SU-DHL-6 (cell line): ENCODE measurements at regions not wholly inside any gene's neighbourhood (a gene's known extent, or its start where the extent isn't known, plus 50 kb on each side); places are given as distances from the start of the nearest gene placed in this dataset.

Experiments used
- H2AFZ ChIP-seq: fragments of 200-600 bp; sonication (generic); 2 replicates; pipeline ENCODE4 v1.6.1; 2014; ENCODE audit warnings: low read depth, mild to moderate bottlenecking, moderate library complexity, mixed read lengths, antibody characterized with exemption, low read length; ENCODE audit not compliant: severe bottlenecking
- H3F3A ChIP-seq: fragments of 200-600 bp; shearing (Covaris generic); 2 replicates; pipeline ENCODE4 v1.6.0; 2016; ENCODE audit warnings: antibody characterized with exemption, mild to moderate bottlenecking; ENCODE audit not compliant: insufficient read depth
- H3K27ac ChIP-seq: fragments of 200-600 bp; sonication (generic); 2 replicates; pipeline ENCODE4 v1.5.1; 2016; ENCODE audit warnings: low read depth, mild to moderate bottlenecking, low read length, moderate library complexity, mixed read lengths
- H3K27me3 ChIP-seq: fragments of 200-600 bp; sonication (generic), shearing (Covaris generic); 2 replicates; pipeline ENCODE4 v1.6.0; 2014; ENCODE audit warnings: mild to moderate bottlenecking, low read length
- H3K36me3 ChIP-seq: fragments of 200-600 bp; sonication (generic); 2 replicates; pipeline ENCODE4 v1.6.1; 2014; ENCODE audit warnings: mild to moderate bottlenecking, low read length, mixed read lengths
- H3K4me2 ChIP-seq: fragments of 300-600, 200-600 bp; shearing (Covaris generic), sonication (generic); 2 replicates; pipeline ENCODE4 v1.6.0; 2014; ENCODE audit warnings: low read length, low read depth, mild to moderate bottlenecking; ENCODE audit not compliant: poor library complexity, severe bottlenecking
- H3K4me3 ChIP-seq: fragments of 200-600 bp; sonication (generic); 2 replicates; pipeline ENCODE4 v1.5.1; 2014; ENCODE audit warnings: antibody characterized with exemption, low read length, mild to moderate bottlenecking, mixed read lengths; ENCODE audit not compliant: insufficient read depth, poor library complexity, severe bottlenecking
- H3K79me2 ChIP-seq: fragments of 200-600 bp; sonication (generic); 2 replicates; pipeline ENCODE4 v1.6.1; 2014; ENCODE audit warnings: mild to moderate bottlenecking, low read length, moderate library complexity; ENCODE audit not compliant: insufficient read depth
- H3K9ac ChIP-seq: fragments of 200-600 bp; sonication (generic); 2 replicates; pipeline ENCODE4 v1.7.0; 2014; ENCODE audit warnings: mild to moderate bottlenecking, low read length
- H3K9me2 ChIP-seq: fragments of 200-600 bp; sonication (generic); replicated peaks from 2 replicates; pipeline ENCODE4 v1.6.1; 2014; ENCODE audit warnings: low read length; ENCODE audit not compliant: insufficient read depth
- H3K9me3 ChIP-seq: fragments of 200-600 bp; sonication (generic); 2 replicates; pipeline ENCODE4 v1.6.1; 2014; ENCODE audit warnings: low read length, mixed read lengths; ENCODE audit not compliant: insufficient read depth
- H4K20me1 ChIP-seq: fragments of 200-600 bp; sonication (generic); 2 replicates; pipeline ENCODE4 v1.6.1; 2014; ENCODE audit warnings: low read depth, mild to moderate bottlenecking, antibody characterized with exemption, low read length, moderate library complexity, mixed read lengths
- CTCF ChIP-seq: fragments of 200-600 bp; sonication (generic); IDR thresholded peaks from one replicate; pipeline ENCODE4 v1.5.1; 2017; ENCODE audit warnings: antibody characterized with exemption, mild to moderate bottlenecking, low read length, moderate library complexity; ENCODE audit not compliant: insufficient read depth, poor library complexity, severe bottlenecking
- EZH2phosphoT487 ChIP-seq: fragments of 200-600 bp; sonication (generic), shearing (Covaris generic); conservative IDR thresholded peaks from 2 replicates; pipeline ENCODE4 v1.6.1; 2018; ENCODE audit warnings: mild to moderate bottlenecking, antibody characterized with exemption, low read length, moderate library complexity, mixed read lengths

DNA sequence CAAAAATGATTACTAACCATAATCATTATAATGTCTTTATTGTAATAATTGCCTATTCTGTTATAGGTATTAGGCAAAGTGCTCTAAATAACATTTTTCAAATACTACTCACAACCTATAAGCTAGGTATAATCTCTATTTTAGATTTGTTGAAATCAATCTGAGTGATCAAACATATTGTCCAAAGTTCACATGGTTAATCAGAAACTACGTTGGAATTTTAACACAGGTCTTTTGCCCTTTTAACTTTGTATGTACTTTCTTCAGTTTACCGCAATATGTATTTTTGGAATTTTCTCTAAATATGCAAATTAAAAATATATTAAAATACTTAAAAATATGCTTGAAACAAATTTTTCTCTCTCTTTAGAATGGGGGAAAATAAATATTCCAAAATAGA is 1563.2 kb downstream of the KCNT2 start:
- Histone ChIP-seq H3K36me3 (no peaks in the 10 kb centered on the region), H3K9me3 (no peaks in the 10 kb centered on the region), H3K79me2 (no peaks in the 10 kb centered on the region), H3K4me2 (no peak overlapping the region), H3K4me3 (no peak overlapping the region), H3K27me3 (no peaks in the 10 kb centered on the region), H2AFZ (no peak overlapping the region), H3K9ac (no peak overlapping the region), H3F3A (no peaks in the 10 kb centered on the region), H3K27ac (no peak overlapping the region), H3K9me2 (no peaks in the 10 kb centered on the region), H4K20me1 (no peaks in the 10 kb centered on the region)
- TF ChIP-seq CTCF: no peak
- no peak for TF ChIP-seq EZH2phosphoT487

- Histone ChIP-seq H3K4me2 (no peak overlapping the region), H3K4me3 (no peak overlapping the region), H3K9me3 (peaks cover 14% of the 10 kb centered on the region; the same call in 1 of the 2 replicates), H3K79me2 (no peaks in the 10 kb centered on the region), H3K36me3 (no peaks in the 10 kb centered on the region), H3K27me3 (no peaks in the 10 kb centered on the region), H3K9me2 (no peaks in the 10 kb centered on the region), H3K9ac (no peak overlapping the region), H3K27ac (no peak overlapping the region), H3F3A (no peaks in the 10 kb centered on the region), H4K20me1 (no peaks in the 10 kb centered on the region), H2AFZ (no peak overlapping the region)
- no peak for TF ChIP-seq EZH2phosphoT487
- TF ChIP-seq CTCF: no peak
Measured at GRCh38 chr1:195030793-195031192, 1577.4 kb downstream of the KCNT2 start.

DNA sequence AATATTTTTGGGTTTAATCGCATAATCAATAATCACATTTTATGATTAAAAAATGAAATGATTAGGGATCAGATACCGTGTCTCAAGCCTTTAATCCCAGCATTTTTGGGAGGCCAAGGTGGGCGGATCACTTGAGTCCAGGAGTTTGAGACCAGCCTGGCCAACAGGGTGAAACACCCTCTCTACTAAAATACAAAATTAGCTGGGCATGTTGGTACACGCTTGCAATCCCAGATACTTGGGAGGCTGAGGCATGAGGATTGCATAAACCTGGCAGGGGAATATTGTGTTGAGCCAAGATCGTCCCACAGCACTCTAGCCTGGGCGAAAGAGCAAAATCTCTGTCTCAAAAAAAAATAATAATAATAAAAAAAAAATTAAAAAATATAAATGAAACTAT is 1581.4 kb downstream of the KCNT2 start:
- no peak overlapping the region for H3K4me2 ChIP-seq
- H4K20me1 ChIP-seq: no peaks in the 10 kb centered on the region
- H3K79me2 ChIP-seq: no peaks in the 10 kb centered on the region
- H3K4me3 ChIP-seq: no peak overlapping the region
- H3K27ac ChIP-seq: no peak overlapping the region
- no peak overlapping the region for H3K9ac ChIP-seq
- H2AFZ ChIP-seq: no peak overlapping the region
- H3K9me3 ChIP-seq: peaks cover 14% of the 10 kb centered on the region; the same call in 1 of the 2 replicates
- no peaks in the 10 kb centered on the region for H3K9me2 ChIP-seq
- H3K36me3 ChIP-seq: no peaks in the 10 kb centered on the region
- H3F3A ChIP-seq: no peaks in the 10 kb centered on the region
- TF ChIP-seq CTCF: no peak
- TF ChIP-seq EZH2phosphoT487: no peak
- no peaks in the 10 kb centered on the region for H3K27me3 ChIP-seq
